IMR-90 (cell line): ENCODE measurements at regions not wholly inside any gene's neighbourhood (a gene's known extent, or its start where the extent isn't known, plus 50 kb on each side); places are given as distances from the start of the nearest gene placed in this dataset.

ENCODE experiments used
- MAZ ChIP-seq: IDR thresholded peaks from 2 replicates; pipeline ENCODE4 v1.6.1; 2012; ENCODE audit warnings: low read depth, mild to moderate bottlenecking, low read length, improper control_type of control experiment, moderate library complexity, borderline replicate concordance
- NFE2L2 ChIP-seq: fragments of 150-350 bp; IDR thresholded peaks from 2 replicates; pipeline ENCODE4 v1.6.1; 2016; ENCODE audit warnings: low read depth, mild to moderate bottlenecking, low read length
- POLR2A ChIP-seq: IDR thresholded peaks from 2 replicates; pipeline ENCODE4 v1.6.1; 2012; ENCODE audit warnings: mild to moderate bottlenecking, low read depth, low read length
- RCOR1 ChIP-seq: IDR thresholded peaks from 2 replicates; pipeline ENCODE4 v1.6.1; 2012; ENCODE audit warnings: mild to moderate bottlenecking, low read length, improper control_type of control experiment; ENCODE audit not compliant: insufficient replicate concordance
- TF ChIP-seq, protein P1 (sequence below): conservative IDR thresholded peaks from 2 replicates; pipeline ENCODE4 v1.5.1; 2012; ENCODE audit warnings: mild to moderate bottlenecking, low read depth, low read length, improper control_type of control experiment

DNA sequence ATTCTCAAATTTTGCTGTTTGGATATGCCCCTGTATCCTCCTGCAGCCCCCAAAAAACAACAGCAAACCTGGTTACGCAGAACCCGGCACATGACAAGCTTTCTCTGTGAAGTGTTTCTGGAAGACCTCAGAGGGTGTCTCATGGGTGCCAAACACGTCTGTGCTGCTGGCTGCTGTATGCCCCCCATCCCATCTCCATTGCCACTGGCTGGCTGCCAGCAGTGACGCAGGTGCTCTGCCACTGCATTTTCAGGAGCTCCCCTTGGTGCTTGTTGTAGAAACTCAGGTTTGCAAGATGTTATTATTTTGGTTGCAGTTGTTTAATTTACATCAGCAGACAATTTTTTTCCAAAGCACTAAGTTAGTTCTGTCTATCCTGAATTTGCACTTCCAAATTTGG is 166.4 kb upstream of the FANCL start:
- no peak for TF ChIP-seq NFE2L2
- TF ChIP-seq, protein P1, sequence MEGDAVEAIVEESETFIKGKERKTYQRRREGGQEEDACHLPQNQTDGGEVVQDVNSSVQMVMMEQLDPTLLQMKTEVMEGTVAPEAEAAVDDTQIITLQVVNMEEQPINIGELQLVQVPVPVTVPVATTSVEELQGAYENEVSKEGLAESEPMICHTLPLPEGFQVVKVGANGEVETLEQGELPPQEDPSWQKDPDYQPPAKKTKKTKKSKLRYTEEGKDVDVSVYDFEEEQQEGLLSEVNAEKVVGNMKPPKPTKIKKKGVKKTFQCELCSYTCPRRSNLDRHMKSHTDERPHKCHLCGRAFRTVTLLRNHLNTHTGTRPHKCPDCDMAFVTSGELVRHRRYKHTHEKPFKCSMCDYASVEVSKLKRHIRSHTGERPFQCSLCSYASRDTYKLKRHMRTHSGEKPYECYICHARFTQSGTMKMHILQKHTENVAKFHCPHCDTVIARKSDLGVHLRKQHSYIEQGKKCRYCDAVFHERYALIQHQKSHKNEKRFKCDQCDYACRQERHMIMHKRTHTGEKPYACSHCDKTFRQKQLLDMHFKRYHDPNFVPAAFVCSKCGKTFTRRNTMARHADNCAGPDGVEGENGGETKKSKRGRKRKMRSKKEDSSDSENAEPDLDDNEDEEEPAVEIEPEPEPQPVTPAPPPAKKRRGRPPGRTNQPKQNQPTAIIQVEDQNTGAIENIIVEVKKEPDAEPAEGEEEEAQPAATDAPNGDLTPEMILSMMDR, result no peak
- TF ChIP-seq MAZ, result no peak
- TF ChIP-seq POLR2A, result no peak
- TF ChIP-seq RCOR1, result no peak
